ENCODE measurements at regions not wholly inside any gene's neighbourhood (a gene's known extent, or its start where the extent isn't known, plus 50 kb on each side); places are given as distances from the start of the nearest gene placed in this dataset.

GRCh38 chr5:168228668-168229067 is 62.8 kb upstream of the WWC1 start:
- TF ChIP-seq CTCF (IDR thresholded peaks at IDR 0.05 in 8 of 11, conservative IDR thresholded peaks at IDR 0.05 in 3 of 11) (no peak), POLR2A (IDR thresholded peaks at IDR 0.05) (no peak)
